GM19467 (cell line): ENCODE measurements at regions not wholly inside any gene's neighbourhood (a gene's known extent, or its start where the extent isn't known, plus 50 kb on each side); places are given as distances from the start of the nearest gene placed in this dataset.
"Not testable (repeated sequence)": the region's sequence is repeated elsewhere in the genome, so short reads cannot be mapped to it uniquely, and the experiment has no call there.

Experiments used
- ATAC-seq: cut with Tn5 transposase; IDR thresholded peaks from one replicate; pipeline ENCODE4 v1.9.1; 2021; ENCODE audit warnings: mild to moderate bottlenecking, moderate library complexity; ENCODE audit not compliant: unreplicated experiment

DNA sequence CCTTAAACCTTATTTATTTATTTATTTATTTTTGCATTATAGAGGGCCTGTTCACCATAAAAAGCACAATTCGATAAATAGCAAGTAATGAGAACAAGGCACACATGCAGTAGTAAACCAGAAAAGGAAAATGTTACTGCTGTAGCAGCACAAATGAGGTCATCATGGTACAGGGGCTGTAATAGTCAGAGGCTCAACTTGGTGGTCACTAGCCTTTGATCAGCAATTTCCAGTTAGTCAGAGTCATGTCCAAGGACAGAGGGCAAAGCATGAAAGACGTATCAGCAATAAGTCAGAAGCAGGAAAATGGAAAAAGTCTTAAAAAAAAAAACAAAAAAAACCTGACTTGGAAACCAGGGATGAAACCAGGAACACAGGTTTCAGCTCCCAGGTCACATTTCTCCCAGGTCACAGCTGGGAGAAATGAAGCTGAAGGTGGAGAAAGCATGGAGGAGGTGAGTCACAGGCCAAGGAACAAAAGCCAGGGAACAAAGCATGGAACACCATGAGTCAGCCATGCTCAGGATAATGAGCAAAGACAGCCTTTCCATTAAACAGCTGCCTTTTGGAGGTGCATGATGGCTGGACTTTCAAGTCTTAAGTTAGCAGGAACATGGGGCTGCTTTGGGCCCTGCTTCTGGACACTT, 556.3 kb downstream of the LTN1 start:
- no peak for ATAC-seq

DNA sequence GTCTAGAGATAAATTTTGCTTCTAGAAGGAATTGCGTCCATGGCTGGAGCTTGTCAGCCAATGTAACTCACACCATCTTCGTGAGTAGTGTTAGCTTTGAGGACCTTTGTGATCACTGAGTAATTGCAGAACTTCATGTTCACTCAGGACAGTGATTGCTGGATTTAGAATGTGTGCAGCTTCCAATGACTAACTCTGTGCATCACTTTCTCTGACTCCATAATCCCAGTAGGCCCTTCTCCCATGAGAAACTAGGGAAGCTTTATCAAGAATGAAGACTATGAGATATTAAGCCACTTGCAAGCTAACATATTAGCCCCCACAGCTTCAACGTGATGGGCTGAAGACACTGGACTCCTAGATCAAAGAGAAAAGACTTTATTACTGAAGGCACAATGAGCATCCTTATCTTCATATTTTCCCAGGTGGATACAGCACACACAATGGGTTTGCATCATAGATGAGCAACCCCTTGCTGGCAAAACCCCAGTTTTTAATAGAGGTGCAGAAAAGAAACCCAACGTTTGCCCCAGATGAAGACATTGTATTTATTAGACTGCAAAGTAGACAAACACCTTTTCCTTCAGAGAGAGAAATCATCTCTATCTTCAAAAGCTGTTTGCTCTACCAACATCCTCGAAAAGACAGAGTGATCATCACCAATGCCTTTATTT, 561.0 kb downstream of the LTN1 start:
- no peak for ATAC-seq

DNA sequence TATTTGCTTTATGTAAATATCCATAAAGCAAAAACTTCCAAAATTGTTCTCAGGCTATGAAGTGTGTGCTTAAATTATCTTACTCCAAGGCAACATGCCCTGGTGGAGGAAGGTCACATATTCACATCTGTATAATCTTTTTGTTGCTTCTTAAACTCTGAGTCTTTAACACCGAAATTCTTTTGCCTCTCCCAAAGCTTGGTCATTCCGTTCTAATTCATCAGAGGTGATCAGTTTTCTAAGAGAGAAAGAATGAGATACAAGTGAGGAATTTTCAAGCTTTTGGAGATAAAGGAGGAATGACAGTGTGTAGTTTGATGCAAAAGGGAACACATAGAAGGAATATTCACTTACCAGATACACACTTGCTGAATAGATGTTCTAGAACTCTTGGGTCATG, 561.7 kb downstream of the LTN1 start:
- ATAC-seq = no peak

DNA sequence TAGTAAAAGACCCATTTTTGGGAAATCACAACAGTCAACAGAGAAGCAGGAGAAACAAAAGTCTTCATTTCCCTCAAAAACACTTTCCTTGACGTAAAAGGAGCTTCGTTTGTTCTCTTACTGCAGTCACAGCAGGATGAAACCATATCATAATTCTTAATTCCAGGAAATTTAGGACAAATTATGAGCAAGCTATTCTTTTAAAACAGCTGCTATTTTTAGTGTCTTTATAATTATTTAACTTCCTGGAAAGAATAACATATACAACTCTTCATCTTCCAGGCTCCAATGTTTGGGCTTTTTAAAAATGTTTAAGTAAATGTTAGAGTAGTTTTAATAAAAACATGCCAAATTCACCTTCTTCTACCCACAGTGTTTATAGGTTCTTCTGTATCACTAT, 563.5 kb downstream of the LTN1 start:
- ATAC-seq = no peak

DNA sequence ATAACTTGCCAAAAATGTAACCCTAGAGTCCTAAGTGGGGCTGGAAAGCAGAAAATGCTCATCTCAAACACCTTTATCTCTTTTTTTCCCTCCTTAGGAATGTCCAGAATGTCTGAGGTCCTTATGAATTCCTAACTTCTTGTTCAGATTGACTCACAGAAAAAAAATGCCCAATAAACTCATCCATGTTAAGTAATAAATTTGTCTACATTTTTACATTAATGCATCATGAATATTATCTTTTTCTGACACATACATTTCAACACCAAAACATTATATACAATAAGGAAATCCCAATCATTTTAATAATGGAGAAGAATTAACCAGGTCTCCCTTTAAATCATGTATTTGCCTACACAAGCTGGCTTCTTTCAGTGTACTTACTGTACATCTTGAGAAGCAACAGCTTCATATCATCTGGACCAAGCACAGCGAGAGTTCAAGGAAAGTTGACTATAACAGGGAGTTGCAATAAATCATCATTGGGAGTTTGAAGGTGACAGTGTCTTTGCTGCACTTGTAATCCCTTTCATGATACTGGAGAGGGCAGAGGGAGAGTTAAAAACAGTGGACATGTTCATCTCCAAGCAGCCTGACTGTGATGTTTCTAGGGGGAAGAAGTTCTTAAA, 565.2 kb downstream of the LTN1 start:
- ATAC-seq = no peak

DNA sequence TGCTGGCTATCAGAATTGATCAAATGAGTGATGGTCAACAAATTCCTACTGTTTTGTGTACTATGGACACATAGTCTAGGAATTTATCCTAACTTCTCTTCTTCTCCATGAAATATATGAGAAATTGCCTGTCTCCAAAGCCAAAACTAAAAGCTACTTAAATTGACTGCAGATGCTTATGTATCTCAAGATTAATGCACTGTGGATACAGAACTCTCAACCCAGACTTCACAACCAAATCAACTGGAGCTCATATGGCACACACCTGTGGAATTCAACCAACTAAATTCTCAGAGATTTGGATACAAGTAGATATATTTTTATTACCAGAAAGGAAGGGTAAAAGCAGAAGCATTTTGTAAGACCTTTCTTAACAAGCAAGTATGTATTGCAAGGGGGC, 566.1 kb downstream of the LTN1 start:
- ATAC-seq = no peak

DNA sequence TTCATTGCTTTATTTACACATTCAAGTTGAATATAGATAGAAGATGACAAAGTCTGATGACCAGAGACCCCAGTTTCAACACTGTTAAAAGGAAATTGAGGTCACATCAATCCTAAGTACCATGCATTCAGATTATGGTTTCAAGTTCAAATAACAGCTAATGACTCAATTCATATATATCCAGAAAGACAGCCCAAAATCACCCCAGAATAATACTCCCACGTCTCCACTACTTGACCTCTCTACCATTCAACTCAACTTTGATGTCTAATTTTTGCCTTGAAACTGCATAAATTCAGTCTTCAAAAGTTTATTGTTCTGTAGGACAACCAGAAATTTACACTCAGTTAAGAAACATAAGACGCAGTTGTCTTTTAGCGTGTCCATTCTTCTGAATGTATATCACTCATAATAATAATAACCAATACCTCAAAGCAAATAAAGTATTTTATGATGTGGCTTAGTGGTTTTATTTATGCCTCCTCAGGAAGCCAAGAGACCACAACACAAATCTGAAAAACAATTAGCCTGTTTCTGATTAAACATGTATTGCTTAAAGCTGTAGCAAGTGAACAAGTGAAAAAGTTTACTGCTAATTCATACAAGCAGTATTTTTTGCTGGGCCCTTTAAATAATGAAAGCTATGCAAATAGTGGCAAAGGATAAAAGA, 569.0 kb downstream of the LTN1 start:
- ATAC-seq = no peak

DNA sequence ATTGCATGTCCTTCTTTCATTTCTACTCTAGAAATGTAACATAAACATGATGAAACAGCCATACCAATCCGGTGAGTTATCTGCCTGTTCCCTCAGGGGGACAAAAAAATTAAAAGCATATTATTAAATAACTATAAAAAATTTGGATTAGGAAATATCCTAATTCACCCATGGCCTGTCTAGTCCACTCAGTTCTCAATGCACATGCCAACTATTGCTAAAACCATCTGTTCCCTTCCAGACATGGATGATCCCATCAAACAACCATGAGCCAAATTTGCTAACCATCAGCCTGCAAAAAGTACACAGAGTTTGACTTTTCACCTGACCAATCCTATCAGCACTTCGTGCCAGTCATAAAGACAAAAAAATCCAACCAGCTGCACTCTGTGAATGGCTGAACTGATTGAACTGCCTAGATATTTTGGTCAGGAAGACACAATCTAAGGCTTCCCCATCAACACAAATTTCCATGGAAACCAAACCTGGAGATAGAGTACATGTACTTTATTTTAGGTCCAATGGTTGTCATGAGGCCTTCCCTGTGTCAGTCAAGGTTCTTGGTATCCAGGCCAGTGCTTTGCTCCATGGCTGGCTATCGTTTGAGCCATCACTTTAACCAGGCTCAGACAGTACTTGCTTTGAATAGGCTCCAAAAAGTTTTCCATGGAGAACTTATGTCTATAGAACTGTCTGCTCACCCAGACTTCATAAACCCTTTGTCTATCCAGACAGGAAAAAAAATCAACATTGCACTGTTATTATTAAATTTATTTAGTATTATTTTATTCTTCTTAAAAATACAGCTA, 570.8 kb downstream of the LTN1 start:
- no peak for ATAC-seq

DNA sequence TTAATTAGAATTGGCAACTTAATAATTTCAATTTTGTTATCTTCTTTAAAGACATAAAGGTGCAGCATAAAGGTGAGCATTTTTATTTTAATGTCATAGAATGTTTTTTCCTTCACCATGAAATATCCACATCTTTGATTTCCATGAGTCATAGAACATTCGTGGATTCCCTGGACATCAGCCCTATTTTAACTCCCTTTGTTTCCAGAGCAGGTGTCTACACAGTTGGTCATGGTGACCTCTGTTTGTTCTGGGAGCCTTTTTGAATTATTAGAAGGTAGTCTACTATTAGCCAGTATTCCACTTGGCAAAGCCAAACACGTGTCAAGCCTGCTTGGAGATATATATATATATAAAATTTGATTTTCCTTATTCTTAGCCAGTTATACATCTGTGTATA, 572.9 kb downstream of the LTN1 start:
- ATAC-seq = no peak

DNA sequence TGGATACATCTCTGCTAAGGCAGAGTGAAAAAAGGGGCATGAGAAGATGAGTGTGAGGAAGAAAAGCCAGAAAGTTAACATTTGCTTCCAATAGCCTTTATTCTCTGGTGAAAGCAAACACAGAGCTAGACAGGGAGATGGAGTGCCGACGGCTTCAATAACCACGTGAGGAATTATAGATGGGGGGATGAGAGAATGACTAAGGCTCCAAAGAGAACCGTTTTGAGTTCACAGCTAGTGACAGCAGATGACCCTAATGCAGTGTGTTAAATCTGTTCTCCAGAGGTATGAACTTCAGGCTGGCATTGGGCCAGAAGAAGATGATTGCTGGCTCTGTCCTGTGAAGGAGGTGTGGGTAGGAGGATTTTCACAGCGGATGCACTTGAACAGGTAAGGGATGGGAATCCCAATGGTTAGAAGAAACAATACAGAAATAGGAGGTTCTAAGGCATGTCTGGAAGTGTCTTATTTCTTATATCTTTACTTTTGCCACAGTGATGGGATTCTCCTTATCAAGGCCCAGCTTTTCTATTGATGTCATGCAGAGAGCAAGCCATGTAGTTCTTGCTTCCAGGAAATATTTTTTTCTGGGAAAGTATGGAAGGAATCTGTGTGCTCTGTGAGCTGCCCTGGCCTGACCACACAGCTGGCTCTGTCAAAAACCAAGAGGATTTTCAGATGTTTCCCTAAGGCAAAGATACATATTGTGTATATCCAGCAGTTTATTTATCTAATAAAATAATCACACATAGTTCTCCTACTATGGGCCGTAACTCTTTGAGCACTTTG, 573.8 kb downstream of the LTN1 start:
- ATAC-seq = no peak

DNA sequence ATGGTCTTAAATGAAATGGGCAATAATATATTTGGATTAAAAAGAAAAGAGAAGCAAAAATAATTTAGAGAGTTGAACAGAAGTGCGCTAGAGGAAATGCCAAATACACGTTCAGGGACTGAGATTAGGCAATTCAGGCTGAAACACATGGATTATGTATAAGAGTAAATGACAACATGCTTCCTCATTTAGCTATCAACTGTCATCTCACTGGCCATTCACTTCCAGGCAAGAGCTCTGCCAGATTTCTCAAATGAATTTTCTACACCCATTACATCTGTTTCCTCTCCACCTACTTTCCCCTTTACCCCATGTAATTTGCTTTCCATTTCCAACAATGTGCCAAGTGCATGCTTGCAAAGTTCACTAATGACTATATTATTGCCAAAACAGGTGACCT, 582.4 kb downstream of the LTN1 start:
- no peak for ATAC-seq

DNA sequence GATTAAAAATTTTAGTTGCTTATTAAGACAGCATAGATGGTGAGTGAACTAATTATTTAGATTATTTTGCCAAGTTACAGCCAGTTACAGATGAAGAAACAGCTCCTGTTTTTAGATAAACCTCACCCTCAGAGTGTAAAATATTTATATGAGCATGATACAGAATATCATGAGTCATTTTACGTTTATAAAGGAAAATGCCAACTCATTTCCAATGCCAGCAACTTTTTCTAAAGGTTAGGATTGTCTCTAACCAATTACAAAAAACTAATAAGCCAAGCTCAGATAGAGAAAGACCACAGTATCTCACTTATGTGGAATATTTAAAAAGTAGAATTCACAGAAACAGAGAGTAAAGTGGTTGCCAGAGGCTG, 590.1 kb downstream of the LTN1 start:
- ATAC-seq = no peak

DNA sequence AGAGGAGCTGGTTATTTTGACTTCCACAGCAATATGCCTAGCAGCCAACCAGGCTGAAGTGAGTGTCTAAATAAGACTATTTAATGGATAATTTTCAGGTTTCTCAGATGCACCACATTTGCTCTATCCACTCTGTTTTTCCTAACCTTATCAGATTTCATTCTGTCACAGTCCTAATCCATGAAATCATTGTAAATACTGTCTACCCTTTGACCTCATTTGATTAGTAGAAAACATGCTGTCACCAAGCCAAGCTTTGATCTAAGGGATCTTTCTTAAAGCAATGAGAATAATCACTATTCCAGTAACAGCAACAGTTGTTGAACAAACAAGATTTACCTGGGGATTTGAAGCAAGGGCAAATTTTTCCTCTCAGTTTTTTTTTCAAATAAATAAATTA, 595.6 kb downstream of the LTN1 start:
- no peak for ATAC-seq

DNA sequence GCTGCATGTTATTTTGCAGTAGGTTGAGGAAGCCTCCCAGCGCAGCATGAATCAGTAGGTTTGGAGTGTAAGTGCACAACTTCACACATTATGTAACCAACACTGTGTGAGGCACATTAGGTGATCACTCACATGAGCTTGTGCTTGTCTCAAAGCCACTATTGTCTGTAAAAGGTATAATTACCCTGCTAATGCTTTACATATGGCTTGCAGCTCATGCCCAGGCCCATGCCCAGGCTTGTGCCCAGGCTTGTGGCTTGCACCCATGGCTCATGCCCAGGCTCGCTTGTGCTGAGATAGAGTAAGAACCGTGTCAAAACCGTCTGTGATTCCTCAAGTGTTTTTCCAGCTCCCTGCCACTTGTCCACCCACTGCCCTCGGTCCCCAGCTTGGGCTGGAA, 596.3 kb downstream of the LTN1 start:
- ATAC-seq = no peak

DNA sequence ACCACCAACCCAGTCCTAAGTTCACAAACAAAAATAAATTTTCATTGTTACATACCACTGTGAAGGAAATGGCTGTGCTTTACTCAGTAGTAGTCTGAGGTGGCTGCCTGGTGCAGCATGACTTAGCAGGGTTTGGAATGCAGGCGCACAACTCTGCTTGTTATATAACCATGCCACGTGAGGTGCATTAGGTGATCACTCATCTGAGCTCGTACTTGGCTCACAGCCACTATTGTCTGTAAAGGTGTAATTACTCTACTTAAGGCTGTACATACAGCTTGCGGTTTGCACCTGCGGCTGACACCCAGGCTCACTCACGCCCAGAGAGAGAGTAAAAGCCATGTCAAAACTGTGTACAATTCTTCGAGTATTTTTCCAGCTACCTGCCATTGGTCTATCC, 599.4 kb downstream of the LTN1 start:
- ATAC-seq = no peak

DNA sequence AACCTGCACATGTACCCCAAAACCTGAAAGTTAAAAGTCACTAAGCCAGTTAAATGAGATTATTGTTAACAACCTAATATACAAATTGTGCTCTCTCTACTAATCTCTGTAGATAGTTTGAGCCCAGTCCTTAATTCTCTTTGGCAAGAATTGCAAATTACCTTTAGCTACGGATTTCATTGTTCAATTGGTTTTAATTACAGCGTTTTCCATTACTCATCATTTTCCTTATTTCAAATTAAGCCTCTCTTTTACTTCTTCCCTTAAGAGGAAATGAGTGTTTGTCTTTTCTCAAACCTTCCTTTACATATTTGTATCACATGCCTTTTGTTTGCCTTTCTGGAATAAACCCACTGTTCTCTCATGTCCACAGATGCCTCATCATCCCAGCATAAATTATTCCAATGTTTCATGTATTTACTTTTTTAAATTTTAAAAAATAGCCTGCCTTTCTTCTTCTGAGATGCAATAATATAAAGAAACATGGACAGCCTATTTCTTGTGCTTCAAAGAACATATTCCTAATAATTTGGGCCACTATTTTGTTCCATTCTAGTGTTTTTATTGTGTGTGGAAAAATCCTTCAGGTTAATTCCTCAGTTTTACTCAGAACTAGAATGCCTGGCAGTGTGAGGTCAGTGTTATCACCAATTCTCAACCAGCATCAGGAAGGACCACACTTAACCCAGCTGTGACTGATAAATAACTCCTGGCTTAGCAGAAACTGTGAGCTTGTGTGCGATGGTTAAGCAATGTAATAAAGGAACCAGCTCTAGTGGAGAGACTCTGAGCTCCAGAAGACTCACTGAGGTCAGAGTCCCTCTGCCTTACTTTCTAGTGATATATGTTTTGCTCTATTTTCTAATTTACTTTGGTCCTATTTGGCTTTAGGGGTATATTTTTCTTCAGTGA, 600.5 kb downstream of the LTN1 start:
- ATAC-seq = no peak

DNA sequence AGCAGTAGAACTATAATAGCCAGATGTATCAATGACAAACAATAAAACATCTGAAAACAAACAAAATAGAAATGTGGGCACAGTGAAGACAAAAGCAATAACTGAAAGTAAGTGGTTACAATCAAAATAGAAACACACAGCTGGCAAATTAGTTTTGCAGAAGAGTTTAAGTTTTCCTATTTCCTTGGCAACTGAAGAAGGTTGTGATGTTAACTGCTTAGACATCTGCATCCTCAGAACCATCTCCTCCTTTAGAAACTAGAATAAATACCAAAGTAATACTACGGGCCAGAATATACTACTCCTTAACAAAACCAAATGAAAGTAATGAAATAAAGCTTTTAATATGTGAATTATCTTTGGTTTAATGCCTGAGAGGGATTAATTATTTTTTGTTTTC, 605.5 kb downstream of the LTN1 start:
- ATAC-seq = no peak

DNA sequence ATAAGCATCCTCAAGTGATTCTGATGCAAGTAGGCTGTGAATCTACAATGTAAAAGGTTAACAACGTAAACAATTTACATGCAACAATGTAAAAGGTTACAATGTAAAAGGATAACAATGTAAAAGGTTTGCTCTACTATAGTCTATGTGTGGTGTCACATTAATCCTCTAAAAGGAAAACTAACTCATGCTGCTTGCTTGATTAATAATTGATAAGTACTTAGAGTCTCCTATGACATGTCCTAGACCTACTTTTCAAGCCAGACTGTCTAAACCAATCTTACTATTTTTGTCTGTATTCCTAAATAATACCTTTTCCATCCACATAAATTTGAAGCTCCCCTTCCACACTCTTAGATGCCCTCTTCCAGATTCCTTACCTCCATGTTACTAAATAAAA, 606.8 kb downstream of the LTN1 start:
- no peak for ATAC-seq

DNA sequence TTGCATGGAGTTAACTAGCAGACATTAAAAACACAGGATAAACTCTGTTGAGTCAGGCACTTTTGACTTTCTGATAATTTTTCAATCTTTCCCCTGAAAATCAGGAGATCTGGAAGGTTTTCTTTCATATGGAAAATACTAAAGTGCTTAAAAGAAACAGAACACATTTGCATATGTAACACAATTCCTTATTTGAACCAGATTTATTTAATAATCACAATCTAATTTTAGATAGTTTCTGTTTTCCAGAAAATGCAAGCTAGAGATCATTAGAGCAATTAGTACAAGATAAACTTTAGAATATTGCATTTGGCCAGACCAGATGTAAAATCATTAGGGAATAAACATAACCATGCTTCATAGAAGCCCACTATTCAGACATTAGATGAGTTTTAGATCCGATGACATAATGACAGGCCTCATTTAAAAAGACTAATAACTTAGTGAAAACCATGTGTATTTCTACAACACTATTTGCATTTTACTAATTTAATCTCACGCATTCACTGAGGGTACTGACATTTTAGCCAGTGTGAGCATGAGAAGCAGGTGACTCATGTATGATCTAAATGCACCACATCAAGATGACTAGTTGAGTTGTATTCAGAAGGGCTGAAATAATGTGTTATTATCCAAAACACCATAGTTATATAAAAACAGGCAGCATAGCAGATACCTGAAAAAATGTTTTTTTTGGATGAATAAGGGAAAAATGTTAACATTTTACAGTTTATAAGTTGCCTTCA, 611.5 kb downstream of the LTN1 start:
- not testable (repeated sequence) for ATAC-seq
